ENCODE measurements at regions not wholly inside any gene's neighbourhood (a gene's known extent, or its start where the extent isn't known, plus 50 kb on each side); places are given as distances from the start of the nearest gene placed in this dataset.
"Not testable (repeated sequence)": the region's sequence is repeated elsewhere in the genome, so short reads cannot be mapped to it uniquely, and the experiment has no call there.

DNA sequence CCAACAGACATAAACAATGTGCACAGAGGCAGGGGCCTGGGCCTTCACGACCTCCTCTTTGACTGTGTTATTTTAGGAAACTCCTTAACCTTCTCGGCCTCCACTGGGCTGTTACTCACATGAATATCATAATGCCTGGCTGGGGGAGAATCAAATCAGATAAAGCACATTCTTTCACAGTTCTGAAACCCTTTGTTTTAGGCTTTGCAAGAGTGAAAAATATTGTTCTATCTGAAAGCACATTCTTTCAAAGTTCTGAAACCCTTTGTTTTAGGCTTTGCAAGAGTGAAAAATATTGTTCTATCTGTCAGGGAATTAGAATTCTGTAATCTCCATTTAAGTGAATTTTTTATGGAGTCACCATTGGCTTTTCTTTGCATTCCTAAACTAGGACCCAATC, 50.7 kb upstream of the SYNDIG1 start:
- Histone ChIP-seq H3K27me3 (ENCODE audit: control insufficient read depth, insufficient read depth, low read length) (no peaks in the 10 kb centered on the region), H3K4me3 (ENCODE audit: low read depth, low read length) (no peak overlapping the region), H3K9me3 (ENCODE audit: control insufficient read depth, insufficient read depth, low read length) (peaks cover 3% of the 10 kb centered on the region; the same call in 1 of the 2 replicates), H3K27ac (ENCODE audit: low read depth, low read length) (no peak overlapping the region)
- ChIA-PET POLR2A (no interaction called here), CTCF (no interaction called here)
- TF ChIP-seq, protein P1, sequence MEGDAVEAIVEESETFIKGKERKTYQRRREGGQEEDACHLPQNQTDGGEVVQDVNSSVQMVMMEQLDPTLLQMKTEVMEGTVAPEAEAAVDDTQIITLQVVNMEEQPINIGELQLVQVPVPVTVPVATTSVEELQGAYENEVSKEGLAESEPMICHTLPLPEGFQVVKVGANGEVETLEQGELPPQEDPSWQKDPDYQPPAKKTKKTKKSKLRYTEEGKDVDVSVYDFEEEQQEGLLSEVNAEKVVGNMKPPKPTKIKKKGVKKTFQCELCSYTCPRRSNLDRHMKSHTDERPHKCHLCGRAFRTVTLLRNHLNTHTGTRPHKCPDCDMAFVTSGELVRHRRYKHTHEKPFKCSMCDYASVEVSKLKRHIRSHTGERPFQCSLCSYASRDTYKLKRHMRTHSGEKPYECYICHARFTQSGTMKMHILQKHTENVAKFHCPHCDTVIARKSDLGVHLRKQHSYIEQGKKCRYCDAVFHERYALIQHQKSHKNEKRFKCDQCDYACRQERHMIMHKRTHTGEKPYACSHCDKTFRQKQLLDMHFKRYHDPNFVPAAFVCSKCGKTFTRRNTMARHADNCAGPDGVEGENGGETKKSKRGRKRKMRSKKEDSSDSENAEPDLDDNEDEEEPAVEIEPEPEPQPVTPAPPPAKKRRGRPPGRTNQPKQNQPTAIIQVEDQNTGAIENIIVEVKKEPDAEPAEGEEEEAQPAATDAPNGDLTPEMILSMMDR (IDR thresholded peaks at IDR 0.05; ENCODE audit: low read depth, low read length) = no peak
- no peak for DNase-seq (ENCODE audit: low read depth, low spot score)

DNA sequence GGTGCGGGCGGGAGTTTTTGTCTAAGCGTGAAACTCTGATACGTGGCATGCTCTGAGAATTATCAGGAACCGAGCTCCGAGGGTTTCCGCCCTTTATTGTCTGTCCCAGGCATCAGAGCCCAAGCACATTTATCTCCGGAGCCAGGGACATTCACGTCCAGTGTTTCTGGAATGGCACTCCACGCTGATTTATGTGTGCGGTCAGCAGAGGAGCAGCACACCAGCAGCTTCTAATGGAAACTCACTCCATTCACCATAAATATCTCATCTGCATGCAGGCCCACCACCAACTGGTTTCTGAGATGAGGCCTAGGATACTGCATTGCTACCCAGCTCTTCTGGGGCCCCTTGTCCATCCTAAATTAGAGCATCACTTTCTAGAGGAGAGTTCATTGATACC, 51.9 kb upstream of the SYNDIG1 start:
- H3K27ac ChIP-seq (ENCODE audit: low read depth, low read length) = no peak overlapping the region
- no peaks in the 10 kb centered on the region for H3K27me3 ChIP-seq (ENCODE audit: control insufficient read depth, insufficient read depth, low read length)
- H3K9me3 ChIP-seq (ENCODE audit: control insufficient read depth, insufficient read depth, low read length) = peaks cover 3% of the 10 kb centered on the region; the same call in 1 of the 2 replicates
- TF ChIP-seq, protein P1 (IDR thresholded peaks at IDR 0.05; ENCODE audit: low read depth, low read length) = no peak
- H3K4me3 ChIP-seq (ENCODE audit: low read depth, low read length) = no peak overlapping the region
- ChIA-PET POLR2A (no interaction called here), CTCF (no interaction called here)
- no peak for DNase-seq (ENCODE audit: low read depth, low spot score)

DNA sequence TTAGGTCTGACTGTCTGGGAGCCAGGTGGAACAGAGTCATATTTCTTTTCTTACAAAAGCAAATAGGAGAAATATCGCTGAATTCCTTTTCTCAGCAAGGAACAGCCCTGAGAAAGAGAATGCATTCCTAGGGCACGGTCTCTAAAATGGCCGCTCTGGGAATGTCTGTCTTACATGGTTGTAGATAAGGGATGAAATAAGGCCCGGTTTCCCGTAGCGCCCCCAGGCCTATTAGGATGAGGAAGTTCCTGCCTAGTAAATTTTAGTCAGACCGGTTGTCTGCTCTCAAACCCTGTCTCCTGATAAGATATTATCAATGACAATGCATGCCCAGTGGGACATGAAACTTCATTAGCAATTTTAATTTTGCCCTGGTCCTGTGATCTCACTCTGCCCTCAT, 54.0 kb upstream of the SYNDIG1 start:
- DNase-seq (ENCODE audit: low read depth, low spot score); CTCF ChIA-PET; H3K27ac ChIP-seq (ENCODE audit: low read depth, low read length); H3K9me3 ChIP-seq (ENCODE audit: control insufficient read depth, insufficient read depth, low read length); POLR2A ChIA-PET; H3K27me3 ChIP-seq (ENCODE audit: control insufficient read depth, insufficient read depth, low read length); H3K4me3 ChIP-seq (ENCODE audit: low read depth, low read length): not testable (repeated sequence)

DNA sequence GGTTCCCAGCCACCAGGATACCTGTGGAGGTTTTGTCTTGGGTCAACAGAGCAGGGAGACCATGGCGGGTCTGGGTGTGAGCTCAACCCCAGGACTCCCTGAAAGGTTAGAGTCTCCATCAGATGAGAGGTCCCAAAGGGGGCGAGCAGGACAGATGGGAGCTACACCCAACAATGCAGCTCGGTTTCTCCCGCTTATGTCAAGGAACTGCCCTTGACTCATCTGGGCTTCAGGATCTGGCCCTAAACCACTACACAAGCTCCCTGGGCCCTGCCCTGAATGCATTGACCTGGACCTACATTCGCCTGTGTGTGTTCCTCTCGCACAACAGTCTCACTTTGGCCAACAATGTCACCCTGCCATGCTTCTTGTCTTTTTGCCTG, 57.6 kb upstream of the SYNDIG1 start:
- Histone ChIP-seq H3K4me3 (ENCODE audit: low read depth, low read length) (no peak overlapping the region), H3K27me3 (ENCODE audit: control insufficient read depth, insufficient read depth, low read length) (no peaks in the 10 kb centered on the region), H3K9me3 (ENCODE audit: control insufficient read depth, insufficient read depth, low read length) (peaks cover 3% of the 10 kb centered on the region; the same call in 1 of the 2 replicates), H3K27ac (ENCODE audit: low read depth, low read length) (no peak overlapping the region)
- CTCF ChIA-PET = no interaction called here
- POLR2A ChIA-PET = no interaction called here
- TF ChIP-seq, protein P1 (IDR thresholded peaks at IDR 0.05; ENCODE audit: low read depth, low read length) = no peak
- DNase-seq (ENCODE audit: low read depth, low spot score) = no peak

DNA sequence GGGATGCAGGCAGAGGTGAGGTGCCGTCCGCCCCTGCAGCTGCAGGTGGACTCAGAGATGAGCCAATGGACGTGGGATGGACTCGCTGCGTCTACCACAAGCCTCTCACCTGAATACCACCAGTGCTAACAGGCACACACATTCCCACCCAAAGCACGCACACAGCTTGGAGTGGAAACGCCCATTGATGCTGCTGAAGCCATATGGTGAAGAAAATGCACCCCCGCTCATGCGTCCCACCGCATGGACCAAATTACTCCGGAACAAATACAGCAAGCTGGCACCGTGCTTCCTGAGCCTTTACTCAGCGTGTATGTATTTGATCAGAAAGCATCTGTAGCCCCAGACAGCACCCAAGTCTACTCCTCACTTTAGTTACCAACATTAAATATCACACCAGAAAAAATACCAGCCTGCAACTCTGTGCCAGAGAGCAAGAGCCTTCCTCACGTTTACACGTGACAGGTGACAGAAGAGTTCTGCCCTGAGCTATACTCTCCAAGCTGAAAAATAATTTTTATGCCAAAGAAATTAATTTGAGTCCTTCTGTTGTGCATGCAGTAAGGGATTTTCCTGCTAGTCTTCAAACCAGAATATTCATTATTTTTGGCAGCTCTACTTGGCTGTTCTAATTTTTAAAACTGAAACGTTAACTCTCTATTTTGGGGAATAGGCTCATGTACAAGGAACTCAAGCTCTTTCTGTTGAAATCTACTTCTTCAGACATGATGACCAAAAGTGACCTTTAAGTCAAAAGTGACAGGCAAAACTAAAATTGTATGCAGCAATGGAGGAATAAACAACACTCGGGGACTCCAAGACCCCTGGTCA, 58.2 kb upstream of the SYNDIG1 start:
- H3K27ac ChIP-seq (ENCODE audit: low read depth, low read length) = no peak overlapping the region
- POLR2A ChIA-PET = no interaction called here

More for the DNA sequence above, 58.2 kb upstream of the SYNDIG1 start:
- TF ChIP-seq, protein P1 (IDR thresholded peaks at IDR 0.05; ENCODE audit: low read depth, low read length) = no peak
- H3K4me3 ChIP-seq (ENCODE audit: low read depth, low read length) = no peak overlapping the region
- DNase-seq (ENCODE audit: low read depth, low spot score) = no peak
- CTCF ChIA-PET = no interaction called here
- H3K27me3 ChIP-seq (ENCODE audit: control insufficient read depth, insufficient read depth, low read length) = no peaks in the 10 kb centered on the region
- peaks cover 3% of the 10 kb centered on the region; the same call in 1 of the 2 replicates for H3K9me3 ChIP-seq (ENCODE audit: control insufficient read depth, insufficient read depth, low read length)
